ENCODE measurements at regions not wholly inside any gene's neighbourhood (a gene's known extent, or its start where the extent isn't known, plus 50 kb on each side); places are given as distances from the start of the nearest gene placed in this dataset.

DNA sequence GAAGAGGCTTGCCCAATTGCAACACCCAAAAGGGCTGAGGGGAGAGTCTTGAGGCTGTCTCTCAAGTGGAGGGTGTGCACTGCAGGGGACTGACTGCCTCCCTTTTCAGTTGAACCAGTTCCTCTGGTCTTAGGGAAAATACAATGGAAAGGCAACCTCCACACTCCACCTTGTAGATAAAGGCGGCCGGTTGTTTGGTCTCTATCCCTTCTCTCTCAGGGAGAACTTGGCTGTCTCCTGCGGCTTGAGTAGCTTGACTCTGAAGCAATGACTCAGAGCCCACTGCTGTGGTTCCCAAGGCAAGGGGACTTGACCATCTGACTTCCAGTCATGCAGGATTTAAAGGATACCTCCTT lies 143.2 kb upstream of the UMPS start:
- no peak for DNase-seq

DNA sequence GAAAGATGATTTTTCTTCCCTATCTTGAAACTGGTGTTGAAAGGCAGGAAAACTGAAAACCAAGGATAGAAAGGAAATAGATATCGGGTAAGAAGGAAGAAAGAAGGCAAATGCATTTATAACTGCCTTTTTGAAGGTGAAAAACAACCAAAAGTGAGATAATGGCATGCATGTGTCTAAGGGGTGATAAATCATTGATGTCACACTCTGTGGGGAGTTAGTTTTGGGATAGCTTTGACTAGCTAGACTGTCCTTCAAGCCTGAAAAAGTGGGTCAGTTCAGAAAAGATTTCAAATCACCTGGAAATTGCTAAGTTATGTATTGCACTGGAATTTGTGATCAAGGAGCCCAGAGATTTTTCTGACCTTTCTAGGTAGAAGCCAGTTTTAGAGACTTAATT lies 142.2 kb upstream of the UMPS start:
- no peak for DNase-seq

DNA sequence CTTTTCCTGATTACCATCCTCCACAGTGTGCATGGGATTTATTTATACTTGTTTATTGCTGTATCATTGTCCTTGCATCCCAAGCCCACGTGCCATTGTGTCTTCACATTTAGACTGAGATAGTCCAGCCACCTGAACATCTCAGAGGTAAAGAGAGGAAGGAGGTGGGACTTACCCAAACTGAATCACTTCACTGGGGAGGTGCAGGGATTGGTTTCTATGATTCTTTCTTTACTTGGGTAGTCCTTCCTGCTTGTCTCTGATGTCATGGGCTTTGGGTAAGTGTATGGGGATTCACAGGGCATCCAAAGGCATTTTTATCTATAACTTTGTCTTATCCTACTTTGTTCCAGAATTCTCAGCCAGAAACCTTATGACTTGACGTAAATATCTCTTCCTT lies 141.5 kb upstream of the UMPS start:
- DNase-seq = no peak

DNA sequence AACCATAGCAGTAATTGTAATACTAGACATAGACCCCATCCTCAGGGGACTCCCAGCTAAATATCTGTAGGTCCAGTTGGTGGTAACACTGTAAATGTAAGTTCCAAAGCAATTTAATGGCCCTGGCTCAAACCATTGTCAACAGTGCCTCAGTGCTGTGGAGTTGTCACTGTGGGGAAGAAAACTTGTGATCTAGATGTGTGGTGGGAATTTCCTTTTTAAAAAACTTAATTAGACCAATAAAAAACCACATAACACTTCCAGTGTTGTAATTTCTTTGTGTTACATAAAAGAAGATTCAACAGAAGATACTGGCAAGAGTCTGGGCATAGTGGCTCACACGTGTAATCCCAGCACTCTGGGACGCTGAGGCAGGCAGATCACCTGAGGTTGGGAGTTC lies 138.6 kb upstream of the UMPS start:
- no peak for DNase-seq

DNA sequence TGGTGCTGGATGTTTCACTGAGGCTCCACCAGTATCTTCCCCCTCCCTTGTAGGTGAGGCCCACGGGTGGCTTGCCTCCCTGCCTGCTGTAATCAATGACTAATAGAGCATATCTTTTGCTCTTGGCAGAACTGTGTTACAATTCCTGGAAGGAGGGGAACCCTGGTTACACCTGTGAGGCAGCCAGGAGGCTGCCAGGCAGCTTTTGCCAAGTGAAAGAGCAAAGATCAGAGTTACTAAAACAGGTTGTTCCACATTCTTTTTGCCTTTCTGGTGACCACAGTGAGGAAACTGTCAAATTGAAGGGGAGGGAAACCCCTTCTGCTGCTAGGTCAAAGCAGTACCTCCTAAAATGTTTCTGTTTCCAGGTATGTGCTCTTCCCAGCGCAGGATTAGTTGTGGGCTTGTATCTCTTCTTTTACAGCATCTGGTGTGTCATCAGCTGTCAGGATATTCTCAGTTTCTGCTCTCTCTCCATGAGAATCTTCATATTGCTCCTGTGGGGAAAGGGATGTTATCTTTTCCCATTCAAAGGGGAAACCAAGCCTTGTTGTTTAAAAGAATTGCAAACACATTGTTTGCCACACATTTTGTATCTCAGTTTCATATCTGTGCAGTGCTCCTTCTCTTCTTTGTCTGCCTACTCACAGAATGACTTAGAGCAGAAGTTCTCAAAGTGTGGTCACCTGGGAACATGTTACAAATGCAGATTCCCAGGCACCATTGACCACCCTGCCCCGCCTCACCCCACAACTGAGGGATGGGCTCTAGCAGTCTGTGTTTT lies 137.4 kb upstream of the UMPS start:
- DNase-seq = peak; percentile 25

DNA sequence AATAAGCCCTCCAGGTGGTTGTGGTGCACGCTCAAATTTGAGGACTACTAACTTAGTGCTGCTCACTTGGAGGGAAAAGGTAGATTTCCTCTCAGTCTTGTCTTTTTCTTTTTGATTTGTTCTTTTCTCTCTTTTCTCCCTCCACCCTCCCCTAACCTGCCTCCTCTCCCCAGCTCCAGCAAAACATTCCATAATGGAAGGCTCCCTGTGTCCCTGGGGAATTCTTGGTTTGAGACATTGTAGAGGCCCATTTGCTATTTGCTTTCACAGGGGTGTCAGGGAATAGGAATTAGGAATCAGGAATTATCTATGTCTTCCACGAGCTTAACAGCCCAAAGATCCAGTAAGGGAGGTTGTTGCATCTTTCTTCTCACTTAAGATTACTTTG lies 136.8 kb upstream of the UMPS start:
- no peak for DNase-seq

DNA sequence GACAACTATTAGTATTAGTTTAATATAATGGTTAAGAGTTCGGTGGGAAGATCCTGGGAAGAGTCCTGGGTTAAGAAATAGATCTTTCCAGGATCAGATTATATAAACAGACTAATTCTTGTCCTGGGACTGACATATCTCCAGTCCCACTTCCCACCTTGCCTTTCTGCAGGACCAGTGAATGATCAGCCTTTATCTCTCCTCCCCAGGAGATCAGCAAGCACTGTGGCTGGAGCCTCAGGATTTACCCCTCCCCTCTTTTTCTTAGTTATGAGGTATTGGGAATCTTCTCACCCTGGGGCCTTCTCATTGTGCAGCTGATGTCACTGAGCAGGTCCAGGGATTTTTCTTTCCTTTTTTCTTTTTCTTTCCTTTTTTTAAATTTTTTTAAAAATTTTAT lies 135.7 kb upstream of the UMPS start:
- DNase-seq = no peak

DNA sequence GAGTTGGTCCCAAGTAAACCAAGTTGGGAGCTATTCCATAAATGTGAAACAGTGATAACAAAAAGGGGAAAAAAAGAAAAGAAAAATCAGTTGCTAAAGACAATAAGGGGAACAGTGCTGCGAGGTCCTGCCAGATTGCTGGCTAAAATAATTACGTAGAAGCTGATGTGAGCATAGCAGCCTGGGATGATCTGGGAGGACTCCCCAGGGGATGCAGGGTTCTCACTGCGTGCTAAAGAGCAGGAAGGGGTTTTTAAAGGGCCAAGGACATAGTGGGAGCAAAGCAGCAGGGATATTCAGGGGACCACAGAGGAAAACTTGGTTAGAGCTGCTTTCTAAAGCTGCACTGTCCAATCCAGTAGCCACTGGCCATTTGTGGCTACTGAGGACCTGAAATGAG lies 133.0 kb upstream of the UMPS start:
- no peak for DNase-seq

DNA sequence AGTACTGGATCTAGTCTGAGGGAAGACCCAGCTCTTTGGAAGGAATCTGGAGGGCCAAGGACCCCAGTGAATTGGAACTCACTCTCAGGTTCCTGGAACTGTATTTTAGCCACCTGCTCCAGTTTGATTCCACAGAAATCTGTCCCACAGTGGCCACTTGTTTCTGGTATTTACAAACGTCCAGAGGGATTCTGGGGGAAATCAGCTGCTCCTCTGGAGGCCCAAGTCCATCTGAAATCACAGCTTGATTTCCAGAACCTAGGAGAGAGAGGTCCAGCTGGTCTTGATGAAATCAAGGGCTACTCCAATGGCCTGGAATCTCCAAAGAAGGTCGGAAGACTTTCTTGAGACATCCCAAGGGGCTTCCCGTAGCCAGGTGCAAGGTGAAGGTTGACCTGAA lies 132.3 kb upstream of the UMPS start:
- no peak for DNase-seq

DNA sequence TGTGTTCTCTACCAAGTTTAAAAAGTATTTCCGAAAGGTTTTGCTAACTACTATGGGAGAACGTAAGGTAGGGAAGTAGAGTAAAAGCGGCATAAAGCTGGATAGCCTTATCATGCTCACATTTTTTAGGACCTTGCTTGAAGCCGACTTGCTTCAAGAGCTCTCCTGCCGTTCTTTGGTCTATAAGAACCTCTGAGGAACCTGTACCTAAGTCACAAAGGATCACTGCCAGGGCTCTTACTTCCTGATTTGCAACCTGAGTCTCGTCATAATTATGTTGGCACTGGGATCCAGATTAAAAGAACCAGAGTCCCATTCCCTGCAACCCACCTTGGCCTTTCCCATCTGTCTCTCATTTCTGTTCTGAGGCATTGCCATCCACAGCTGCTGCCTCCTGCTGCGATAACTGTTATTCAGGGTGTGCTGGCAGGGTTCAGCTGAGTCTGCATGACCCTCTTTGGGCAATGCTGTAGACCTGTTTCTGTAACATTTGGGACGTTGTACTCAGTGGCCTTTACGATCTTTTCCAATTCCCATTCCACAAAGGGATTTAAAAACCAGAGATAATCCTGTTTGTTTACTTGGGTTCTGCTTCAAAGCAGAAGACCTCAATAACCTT lies 131.0 kb upstream of the UMPS start:
- DNase-seq = no peak

DNA sequence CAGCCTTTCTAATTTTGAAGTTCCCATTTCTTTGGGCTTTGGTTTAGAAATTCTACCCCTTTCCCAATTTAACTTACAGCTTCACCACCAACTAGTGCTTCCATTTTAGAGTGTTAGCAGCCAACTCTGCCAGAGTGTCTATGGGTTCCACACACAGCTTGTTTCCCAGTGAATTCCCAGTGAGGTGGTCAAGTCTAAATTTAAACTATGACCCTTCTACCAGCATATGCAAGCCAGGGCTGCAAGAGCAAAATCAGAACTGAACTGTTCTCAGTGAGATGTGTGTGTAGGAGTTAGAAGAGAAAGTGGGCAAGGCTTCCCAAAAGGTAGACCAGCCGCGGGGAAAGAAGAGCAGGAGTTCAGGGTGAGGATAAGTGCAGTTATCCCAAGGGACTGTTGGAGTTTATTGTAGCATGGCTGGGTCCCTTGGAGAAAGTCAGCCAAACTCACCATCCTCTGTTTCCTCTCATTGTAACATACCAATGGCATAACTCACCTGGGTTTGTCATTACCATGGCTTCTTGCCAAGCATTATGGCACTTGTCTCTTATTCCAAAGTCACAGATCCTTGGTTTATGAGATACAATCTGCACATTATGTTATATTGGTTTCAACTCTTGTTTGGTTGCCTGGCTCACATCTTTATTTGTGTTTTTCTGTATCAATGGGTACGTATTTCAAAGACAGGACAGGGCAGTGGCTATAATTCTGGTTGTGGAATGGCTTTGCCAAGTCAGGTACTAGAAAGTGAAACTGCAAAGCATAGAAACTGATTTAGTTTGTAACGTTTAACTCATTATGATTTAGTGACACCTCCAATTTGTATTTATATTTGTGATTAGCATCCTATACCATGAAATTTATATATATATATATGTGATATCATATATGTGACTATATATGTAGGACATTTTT lies 130.2 kb upstream of the UMPS start:
- DNase-seq = no peak

DNA sequence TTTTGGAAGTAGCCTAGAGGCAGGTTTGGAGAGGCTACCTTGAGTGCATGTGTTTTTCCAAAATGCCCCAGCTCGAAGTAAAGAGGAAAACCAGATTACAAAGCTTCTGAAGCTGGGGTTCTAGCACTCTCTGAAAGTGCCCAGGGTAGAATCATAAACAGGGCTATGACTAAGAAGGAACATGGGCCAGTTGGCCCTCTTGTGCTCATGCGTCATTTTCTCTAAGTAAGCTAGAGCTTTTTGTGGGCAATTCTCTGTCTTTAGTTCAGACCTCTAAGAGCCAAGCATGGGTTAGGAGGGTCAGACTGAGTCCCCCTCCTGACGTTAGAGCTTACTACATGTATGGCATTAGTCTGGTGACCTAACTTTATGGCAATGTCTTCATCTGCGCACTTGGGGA lies 129.5 kb upstream of the UMPS start:
- DNase-seq = no peak

DNA sequence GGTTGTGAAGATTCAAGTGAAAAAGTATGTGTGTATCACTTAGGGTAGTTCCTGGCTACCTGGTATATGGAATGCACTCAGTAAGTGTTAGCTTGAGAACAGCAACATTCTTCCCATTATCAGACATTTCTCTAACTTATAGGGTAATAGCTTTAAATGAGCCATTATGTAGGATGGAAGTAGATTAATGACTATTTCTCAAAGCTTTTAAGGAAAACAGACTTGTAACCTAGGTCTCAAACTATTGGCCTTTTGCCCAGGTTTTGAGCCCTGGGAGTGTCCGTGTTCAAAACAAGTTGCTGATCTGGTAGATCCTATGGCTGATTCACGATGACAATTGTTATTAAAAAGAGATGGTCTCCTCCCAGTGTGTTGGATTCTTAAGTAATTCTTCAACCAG lies 129.1 kb upstream of the UMPS start:
- no peak for DNase-seq

DNA sequence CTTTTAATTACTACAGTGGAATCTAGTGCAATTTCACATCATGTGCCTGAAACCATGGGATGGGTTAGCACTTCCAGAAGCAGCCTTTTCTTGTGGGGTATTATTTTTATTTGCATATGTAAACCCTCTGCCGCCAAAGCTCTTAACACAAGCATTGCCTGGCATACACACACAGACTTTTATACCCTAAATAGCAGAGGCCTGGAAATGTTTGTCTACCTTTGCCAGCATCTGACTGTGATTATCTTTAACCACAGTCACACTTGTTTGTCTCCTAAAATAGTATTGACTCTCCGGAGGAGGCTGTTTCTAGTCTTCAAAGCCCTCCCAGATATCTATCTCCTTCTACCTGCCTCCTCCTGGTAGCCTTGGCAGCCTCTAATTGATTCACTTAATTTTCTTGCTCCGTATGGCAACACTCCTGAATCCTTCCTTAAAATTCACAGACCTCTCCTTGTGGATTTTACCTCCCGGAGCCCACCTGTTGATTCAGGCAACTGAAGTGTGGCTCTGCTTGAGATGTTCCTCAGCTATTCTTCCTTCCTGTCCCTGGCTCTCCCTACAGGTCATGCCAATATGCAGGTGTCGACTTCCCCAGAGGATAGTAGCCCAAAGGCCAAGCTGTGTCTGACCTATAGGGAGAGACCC lies 127.1 kb upstream of the UMPS start:
- no peak for DNase-seq

DNA sequence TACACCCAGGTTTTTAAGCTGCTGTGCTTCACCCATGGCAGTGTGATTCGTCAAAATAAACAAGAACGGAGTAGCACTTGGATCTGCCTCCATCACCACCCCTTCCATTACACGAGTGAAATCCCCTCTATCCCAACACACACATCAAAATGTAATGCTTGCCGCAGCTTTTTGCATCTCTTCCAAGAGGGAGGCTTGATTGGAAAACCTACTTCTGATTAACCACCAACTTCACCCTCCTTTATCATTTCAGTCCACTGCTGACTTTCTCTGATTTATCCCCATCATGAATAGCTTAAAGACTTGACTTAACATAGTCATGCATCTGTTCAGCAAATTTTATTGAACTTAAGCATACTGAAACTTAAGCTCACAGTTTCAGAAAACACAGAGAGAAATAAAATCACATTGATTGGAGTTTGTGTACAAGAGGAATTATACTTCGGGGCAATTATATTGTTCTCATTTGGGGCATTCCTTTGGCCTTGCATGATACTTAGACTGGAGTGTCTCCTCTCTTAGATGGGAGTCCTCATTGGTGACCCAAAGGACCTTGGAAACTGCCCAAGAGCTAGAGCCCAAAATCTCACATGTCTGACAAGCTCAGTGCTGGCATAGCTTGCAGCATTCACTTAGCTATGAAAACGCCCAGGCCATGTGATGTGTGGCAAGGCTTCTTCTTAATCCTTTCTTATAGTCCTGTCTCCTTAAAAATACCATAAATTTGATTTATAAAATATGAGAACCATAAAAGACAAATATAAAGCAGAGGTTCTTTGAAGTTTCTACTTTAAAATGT lies 124.3 kb upstream of the UMPS start:
- no peak for DNase-seq

DNA sequence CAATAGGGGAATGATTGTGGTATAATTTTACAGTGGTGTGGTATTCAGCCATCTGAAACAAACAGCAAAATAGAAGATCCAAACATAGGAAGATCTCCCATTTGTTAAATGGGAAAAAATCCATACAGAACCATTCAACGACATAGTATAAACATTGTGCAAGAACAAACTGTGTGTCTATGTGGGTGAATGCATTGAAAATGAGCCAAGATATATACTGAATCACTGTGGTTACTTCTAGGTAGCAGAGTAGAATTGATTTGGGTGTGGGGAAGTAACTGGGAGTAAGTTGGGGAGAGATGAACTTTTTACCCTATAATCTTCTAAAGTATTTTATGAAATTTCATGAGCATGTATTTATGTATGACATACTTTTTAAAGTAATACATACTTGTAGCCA lies 123.1 kb upstream of the UMPS start:
- DNase-seq = no peak

DNA sequence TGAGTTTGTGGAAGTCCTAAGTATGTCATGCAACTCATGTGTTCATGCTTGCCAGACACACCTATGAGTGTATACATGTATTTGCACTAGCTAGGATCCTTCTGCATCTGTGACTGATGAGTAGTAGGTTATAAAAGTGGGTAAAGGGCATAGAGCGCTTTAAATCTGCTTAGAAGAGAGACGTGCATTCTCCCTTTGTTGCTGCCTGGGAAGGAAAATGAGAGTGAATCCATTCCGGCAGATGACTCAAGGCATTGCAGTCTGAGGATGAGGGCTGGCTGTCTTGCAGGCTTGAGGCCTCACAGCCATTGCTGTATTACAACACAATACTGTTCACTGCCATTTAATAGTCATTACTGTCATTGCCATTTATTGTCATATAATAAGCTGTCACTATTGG lies 120.8 kb upstream of the UMPS start:
- DNase-seq = no peak

DNA sequence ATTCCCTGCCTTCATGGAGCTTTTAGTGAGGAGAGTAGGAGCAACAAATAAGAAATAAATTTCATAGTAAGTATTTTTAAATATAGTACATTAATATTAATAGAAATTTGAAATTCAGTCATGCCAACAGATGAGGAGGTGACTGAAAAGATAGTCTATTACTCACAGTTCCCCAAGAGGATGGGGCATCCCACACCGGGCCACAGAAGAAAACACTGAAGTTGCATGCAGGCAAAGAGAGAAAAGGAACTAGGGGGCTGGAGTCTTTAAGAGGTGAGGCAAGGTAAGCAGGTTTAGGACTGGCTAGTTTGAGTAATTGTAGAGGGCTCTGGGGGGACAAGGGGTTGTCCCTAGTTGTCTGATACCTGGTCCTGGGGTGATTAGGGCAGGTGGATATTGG lies 120.1 kb upstream of the UMPS start:
- DNase-seq = no peak

DNA sequence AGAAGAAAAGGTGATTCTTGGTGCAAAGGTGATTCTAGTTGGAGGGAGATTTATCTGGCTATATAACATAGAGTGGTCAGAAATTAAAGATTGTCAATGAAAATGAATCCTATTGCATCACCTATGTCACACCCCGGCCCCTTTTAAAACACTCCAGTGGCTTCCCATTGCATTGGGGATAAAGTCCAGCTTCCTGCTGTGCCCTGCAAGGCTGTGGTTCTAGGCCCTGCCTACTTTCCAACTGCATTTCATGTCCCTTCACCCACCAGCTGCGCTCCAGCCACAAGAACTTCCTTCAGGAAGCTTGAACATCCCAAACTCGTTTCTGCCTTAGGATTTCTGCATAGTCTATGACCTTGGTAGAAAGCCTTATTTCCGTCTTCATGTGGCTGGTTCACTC lies 118.7 kb upstream of the UMPS start:
- DNase-seq = no peak

DNA sequence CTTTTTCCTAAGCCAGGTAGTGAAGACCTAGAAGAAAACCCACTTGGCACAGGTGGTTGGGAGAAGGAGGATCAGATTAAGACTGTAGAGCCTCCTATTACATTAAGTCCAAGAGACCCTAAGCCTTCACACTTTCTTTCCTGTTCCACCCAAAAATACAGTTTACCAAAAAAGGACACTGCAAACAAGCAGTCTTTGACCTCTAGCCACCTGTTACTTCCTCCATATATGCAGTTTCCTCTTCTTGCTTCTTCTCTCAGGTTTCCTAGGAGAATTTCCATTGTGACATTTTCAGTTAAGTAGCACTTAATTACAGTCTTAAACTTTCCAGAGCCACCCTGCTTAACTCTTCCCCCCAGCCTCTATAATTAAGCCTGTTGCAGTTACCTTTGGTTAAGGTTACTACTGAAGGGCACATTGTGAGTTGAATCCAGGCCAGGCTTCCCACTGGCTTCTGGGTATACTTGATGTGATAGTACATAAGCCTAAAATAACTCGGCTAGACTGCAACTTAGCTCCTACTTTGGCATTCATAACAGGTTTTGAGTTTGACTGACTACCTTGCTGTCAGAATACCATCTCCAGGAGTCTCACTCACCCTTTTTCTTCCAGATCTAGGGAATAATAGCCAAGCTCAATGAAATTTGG lies 114.2 kb upstream of the UMPS start:
- no peak for DNase-seq

DNA sequence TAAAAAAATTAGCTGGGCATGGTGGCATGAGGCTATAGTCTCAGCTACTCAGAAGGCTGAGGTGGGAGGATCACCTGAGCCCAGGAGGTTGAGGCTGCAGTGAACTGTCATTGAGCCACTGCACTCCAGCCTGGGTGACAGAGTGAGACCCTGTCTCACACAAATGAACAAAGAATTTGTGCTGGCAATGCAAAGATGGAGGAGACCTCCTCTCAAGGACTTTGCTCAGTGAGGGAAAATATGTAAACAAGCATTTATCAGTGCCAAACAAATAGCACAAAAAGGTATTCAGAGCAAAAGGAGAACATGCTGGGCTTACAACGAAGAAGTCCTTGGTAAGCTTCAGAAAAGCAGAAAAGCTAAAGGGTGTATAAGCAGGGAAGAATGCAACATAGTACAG lies 113.1 kb upstream of the UMPS start:
- no peak for DNase-seq

Measured in activated CD4-positive, alpha-beta T cell treated with anti-CD3 and anti-CD28 coated beads, Interleukin-2, amount 50 U/mL, for 16 hours (primary cell).